ENCODE measurements at regions not wholly inside any gene's neighbourhood (a gene's known extent, or its start where the extent isn't known, plus 50 kb on each side); places are given as distances from the start of the nearest gene placed in this dataset.

DNA sequence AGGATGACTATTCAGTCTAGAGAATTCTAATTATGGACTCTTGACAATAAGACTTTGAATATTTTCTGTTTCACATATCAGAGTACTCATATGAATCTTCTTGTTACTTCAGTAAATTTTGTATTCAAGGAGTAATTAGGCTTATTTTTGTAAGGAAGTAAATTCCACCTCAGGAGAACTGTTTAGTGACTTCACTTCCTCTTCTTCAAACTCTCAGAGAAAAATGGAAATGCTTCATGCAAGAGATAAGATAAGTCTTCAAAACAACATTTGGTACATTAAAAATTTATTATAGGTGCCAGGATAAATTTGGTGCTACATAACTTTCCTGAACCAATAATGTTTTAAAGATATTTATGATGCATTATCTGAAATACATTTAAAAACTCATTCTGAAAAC lies 1421.9 kb downstream of the PCDH7 start:
- ATAC-seq, result no peak
- TF ChIP-seq TCF4 (CRISPR knock-in tag; IDR thresholded peaks at IDR 0.05; ENCODE audit: borderline replicate concordance) (no peak), ESRRG (CRISPR knock-in tag; IDR thresholded peaks at IDR 0.05) (no peak), ZFP30 (CRISPR knock-in tag; IDR thresholded peaks at IDR 0.05) (no peak), ISL1 (CRISPR knock-in tag; IDR thresholded peaks at IDR 0.05) (no peak), SNAI2 (CRISPR knock-in tag; IDR thresholded peaks at IDR 0.05) (no peak)
- TF ChIP-seq, protein P1, sequence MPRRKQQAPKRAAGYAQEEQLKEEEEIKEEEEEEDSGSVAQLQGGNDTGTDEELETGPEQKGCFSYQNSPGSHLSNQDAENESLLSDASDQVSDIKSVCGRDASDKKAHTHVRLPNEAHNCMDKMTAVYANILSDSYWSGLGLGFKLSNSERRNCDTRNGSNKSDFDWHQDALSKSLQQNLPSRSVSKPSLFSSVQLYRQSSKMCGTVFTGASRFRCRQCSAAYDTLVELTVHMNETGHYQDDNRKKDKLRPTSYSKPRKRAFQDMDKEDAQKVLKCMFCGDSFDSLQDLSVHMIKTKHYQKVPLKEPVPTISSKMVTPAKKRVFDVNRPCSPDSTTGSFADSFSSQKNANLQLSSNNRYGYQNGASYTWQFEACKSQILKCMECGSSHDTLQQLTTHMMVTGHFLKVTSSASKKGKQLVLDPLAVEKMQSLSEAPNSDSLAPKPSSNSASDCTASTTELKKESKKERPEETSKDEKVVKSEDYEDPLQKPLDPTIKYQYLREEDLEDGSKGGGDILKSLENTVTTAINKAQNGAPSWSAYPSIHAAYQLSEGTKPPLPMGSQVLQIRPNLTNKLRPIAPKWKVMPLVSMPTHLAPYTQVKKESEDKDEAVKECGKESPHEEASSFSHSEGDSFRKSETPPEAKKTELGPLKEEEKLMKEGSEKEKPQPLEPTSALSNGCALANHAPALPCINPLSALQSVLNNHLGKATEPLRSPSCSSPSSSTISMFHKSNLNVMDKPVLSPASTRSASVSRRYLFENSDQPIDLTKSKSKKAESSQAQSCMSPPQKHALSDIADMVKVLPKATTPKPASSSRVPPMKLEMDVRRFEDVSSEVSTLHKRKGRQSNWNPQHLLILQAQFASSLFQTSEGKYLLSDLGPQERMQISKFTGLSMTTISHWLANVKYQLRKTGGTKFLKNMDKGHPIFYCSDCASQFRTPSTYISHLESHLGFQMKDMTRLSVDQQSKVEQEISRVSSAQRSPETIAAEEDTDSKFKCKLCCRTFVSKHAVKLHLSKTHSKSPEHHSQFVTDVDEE (CRISPR knock-in tag; IDR thresholded peaks at IDR 0.05), result no peak

DNA sequence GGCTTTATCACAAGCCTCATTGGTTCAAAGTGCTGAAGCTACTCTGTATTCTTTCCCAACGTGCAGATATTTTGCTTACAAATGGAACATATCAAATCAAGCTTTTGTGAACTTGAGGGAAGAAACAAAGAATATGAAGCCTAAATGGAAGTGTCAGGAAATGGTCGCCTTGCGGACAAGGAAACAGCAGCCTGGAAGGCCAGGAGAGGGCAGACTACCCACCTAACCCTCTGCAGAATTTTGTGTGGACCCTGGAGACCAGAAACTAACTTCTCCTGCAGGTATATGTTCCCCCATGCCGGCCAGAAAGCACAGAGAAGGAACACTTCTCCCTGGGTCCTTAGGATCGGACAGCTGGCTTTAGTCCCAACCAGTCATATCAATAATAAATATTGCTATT lies 1425.8 kb downstream of the PCDH7 start:
- TF ChIP-seq RARB (CRISPR knock-in tag; IDR thresholded peaks at IDR 0.05) (no peak), SNAI2 (CRISPR knock-in tag; IDR thresholded peaks at IDR 0.05) (no peak), TCF4 (CRISPR knock-in tag; IDR thresholded peaks at IDR 0.05; ENCODE audit: borderline replicate concordance) (no peak), CSDC2 (CRISPR knock-in tag; IDR thresholded peaks at IDR 0.05) (no peak), ZC3H10 (CRISPR knock-in tag; IDR thresholded peaks at IDR 0.05) (no peak), OSR1 (CRISPR knock-in tag; IDR thresholded peaks at IDR 0.05) (no peak), ZNF70 (CRISPR knock-in tag; IDR thresholded peaks at IDR 0.05) (no peak), TOX (CRISPR knock-in tag; IDR thresholded peaks at IDR 0.05; ENCODE audit: borderline replicate concordance) (no peak)
- TF ChIP-seq, protein P2, sequence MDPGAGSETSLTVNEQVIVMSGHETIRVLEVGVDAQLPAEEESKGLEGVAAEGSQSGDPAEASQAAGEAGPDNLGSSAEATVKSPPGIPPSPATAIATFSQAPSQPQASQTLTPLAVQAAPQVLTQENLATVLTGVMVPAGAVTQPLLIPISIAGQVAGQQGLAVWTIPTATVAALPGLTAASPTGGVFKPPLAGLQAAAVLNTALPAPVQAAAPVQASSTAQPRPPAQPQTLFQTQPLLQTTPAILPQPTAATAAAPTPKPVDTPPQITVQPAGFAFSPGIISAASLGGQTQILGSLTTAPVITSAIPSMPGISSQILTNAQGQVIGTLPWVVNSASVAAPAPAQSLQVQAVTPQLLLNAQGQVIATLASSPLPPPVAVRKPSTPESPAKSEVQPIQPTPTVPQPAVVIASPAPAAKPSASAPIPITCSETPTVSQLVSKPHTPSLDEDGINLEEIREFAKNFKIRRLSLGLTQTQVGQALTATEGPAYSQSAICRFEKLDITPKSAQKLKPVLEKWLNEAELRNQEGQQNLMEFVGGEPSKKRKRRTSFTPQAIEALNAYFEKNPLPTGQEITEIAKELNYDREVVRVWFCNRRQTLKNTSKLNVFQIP (CRISPR knock-in tag; IDR thresholded peaks at IDR 0.05; ENCODE audit: borderline replicate concordance, low read depth), result no peak
- TF ChIP-seq, protein P3, sequence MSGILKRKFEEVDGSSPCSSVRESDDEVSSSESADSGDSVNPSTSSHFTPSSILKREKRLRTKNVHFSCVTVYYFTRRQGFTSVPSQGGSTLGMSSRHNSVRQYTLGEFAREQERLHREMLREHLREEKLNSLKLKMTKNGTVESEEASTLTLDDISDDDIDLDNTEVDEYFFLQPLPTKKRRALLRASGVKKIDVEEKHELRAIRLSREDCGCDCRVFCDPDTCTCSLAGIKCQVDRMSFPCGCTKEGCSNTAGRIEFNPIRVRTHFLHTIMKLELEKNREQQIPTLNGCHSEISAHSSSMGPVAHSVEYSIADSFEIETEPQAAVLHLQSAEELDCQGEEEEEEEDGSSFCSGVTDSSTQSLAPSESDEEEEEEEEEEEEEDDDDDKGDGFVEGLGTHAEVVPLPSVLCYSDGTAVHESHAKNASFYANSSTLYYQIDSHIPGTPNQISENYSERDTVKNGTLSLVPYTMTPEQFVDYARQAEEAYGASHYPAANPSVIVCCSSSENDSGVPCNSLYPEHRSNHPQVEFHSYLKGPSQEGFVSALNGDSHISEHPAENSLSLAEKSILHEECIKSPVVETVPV (CRISPR knock-in tag; IDR thresholded peaks at IDR 0.05), result no peak
- TF ChIP-seq, protein P4, sequence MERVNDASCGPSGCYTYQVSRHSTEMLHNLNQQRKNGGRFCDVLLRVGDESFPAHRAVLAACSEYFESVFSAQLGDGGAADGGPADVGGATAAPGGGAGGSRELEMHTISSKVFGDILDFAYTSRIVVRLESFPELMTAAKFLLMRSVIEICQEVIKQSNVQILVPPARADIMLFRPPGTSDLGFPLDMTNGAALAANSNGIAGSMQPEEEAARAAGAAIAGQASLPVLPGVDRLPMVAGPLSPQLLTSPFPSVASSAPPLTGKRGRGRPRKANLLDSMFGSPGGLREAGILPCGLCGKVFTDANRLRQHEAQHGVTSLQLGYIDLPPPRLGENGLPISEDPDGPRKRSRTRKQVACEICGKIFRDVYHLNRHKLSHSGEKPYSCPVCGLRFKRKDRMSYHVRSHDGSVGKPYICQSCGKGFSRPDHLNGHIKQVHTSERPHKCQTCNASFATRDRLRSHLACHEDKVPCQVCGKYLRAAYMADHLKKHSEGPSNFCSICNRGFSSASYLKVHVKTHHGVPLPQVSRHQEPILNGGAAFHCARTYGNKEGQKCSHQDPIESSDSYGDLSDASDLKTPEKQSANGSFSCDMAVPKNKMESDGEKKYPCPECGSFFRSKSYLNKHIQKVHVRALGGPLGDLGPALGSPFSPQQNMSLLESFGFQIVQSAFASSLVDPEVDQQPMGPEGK (CRISPR knock-in tag; IDR thresholded peaks at IDR 0.05; ENCODE audit: borderline replicate concordance), result no peak
- no peak for ATAC-seq

DNA sequence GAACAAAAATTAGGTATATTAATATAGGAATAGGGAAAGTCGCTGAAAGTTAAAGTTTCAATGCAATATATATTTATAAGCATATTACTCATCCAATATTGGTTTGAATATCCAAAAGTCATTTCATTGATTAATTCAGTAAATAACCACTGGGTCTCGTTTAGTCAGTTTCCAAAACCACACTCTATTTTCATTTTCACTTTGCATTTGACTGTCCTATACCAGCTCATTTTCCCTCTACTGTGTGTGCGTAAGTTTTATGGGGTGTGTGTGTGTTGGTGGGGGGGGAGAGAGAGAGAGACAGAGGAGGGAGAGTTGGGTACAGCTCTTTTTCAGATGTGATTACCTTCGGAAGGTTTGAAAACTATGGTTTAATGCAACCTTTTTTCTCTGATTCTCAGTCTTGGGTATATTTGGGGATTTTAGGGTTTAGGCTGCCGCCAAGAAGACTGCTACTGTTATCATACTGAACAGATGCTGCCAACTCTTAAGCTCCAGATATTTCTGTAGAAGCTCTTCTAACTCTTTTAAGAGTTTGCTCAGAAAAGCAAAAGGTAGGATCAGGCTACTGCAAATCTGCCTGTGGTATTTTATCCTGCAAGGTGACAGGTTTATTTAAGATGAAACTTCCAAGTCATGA lies 1427.4 kb downstream of the PCDH7 start:
- no peak for ATAC-seq
- TF ChIP-seq BACH2 (CRISPR knock-in tag; IDR thresholded peaks at IDR 0.05; ENCODE audit: borderline replicate concordance) (no peak), ZFP30 (CRISPR knock-in tag; IDR thresholded peaks at IDR 0.05) (no peak), TCF4 (CRISPR knock-in tag; IDR thresholded peaks at IDR 0.05; ENCODE audit: borderline replicate concordance) (no peak), ZNF70 (CRISPR knock-in tag; IDR thresholded peaks at IDR 0.05) (no peak), CSDC2 (CRISPR knock-in tag; IDR thresholded peaks at IDR 0.05) (no peak), ARNTL (CRISPR knock-in tag; IDR thresholded peaks at IDR 0.05; ENCODE audit: borderline replicate concordance, low read depth) (no peak), ZNF8 (CRISPR knock-in tag; IDR thresholded peaks at IDR 0.05) (no peak), ZFP3 (CRISPR knock-in tag; IDR thresholded peaks at IDR 0.05) (no peak), OSR1 (CRISPR knock-in tag; IDR thresholded peaks at IDR 0.05) (no peak), GLIS3 (CRISPR knock-in tag; IDR thresholded peaks at IDR 0.05) (no peak), RARB (CRISPR knock-in tag; IDR thresholded peaks at IDR 0.05) (no peak), ZC3H10 (CRISPR knock-in tag; IDR thresholded peaks at IDR 0.05) (no peak), TOX (CRISPR knock-in tag; IDR thresholded peaks at IDR 0.05; ENCODE audit: borderline replicate concordance) (no peak), ISL1 (CRISPR knock-in tag; IDR thresholded peaks at IDR 0.05) (no peak)
- TF ChIP-seq, protein P3 (CRISPR knock-in tag; IDR thresholded peaks at IDR 0.05), result no peak
- TF ChIP-seq, protein P2 (CRISPR knock-in tag; IDR thresholded peaks at IDR 0.05; ENCODE audit: borderline replicate concordance, low read depth), result no peak
- TF ChIP-seq, protein P1 (CRISPR knock-in tag; IDR thresholded peaks at IDR 0.05), result no peak

Data from SK-N-SH treated with all-trans-retinoic acid at 6 μM for 48 hours (cell line).